ENCODE measurements at regions not wholly inside any gene's neighbourhood (a gene's known extent, or its start where the extent isn't known, plus 50 kb on each side); places are given as distances from the start of the nearest gene placed in this dataset.
"Not testable (repeated sequence)": the region's sequence is repeated elsewhere in the genome, so short reads cannot be mapped to it uniquely, and the experiment has no call there.

GRCh38 chr5:101751105-101751504 is 545.0 kb downstream of the SLCO4C1 start:
- DNase-seq (ENCODE audit: low spot score) = no peak

- not testable (repeated sequence) for DNase-seq (ENCODE audit: low spot score)
Measured at GRCh38 chr5:101743000-101743399, 553.1 kb downstream of the SLCO4C1 start.

- no peak for DNase-seq (ENCODE audit: low spot score)
Measured at GRCh38 chr5:101728933-101729332, 567.2 kb downstream of the SLCO4C1 start.

GRCh38 chr5:101721543-101721942 is 574.5 kb downstream of the SLCO4C1 start:
- no peak for DNase-seq (ENCODE audit: low spot score)

GRCh38 chr5:101720033-101720432 is 576.1 kb downstream of the SLCO4C1 start:
- no peak for DNase-seq (ENCODE audit: low spot score)

GRCh38 chr5:101717721-101718120 is 578.4 kb downstream of the SLCO4C1 start:
- DNase-seq (ENCODE audit: low spot score) = no peak

- DNase-seq (ENCODE audit: low spot score) = no peak
Measured at GRCh38 chr5:101716941-101717340, 579.1 kb downstream of the SLCO4C1 start.

GRCh38 chr5:101715790-101716189 is 580.3 kb downstream of the SLCO4C1 start:
- DNase-seq (ENCODE audit: low spot score) = not testable (repeated sequence)

GRCh38 chr5:101689306-101689705 is 606.8 kb downstream of the SLCO4C1 start:
- no peak for DNase-seq (ENCODE audit: low spot score)

GRCh38 chr5:101688156-101688555 is 607.9 kb downstream of the SLCO4C1 start:
- DNase-seq (ENCODE audit: low spot score) = no peak

GRCh38 chr5:101687349-101687985 is 608.6 kb downstream of the SLCO4C1 start:
- no peak for DNase-seq (ENCODE audit: low spot score)

- no peak for DNase-seq (ENCODE audit: low spot score)
Measured at GRCh38 chr5:101686536-101687157, 609.4 kb downstream of the SLCO4C1 start.

GRCh38 chr5:101679816-101680215 is 616.3 kb downstream of the SLCO4C1 start:
- DNase-seq (ENCODE audit: low spot score) = no peak

GRCh38 chr5:101678481-101679193 is 617.4 kb downstream of the SLCO4C1 start:
- DNase-seq (ENCODE audit: low spot score) = peak; percentile 33

- DNase-seq (ENCODE audit: low spot score) = no peak
Measured at GRCh38 chr5:101677961-101678360, 618.1 kb downstream of the SLCO4C1 start.

GRCh38 chr5:101676646-101677045 is 619.4 kb downstream of the SLCO4C1 start:
- no peak for DNase-seq (ENCODE audit: low spot score)

- no peak for DNase-seq (ENCODE audit: low spot score)
Measured at GRCh38 chr5:101675510-101676219, 620.4 kb downstream of the SLCO4C1 start.

- DNase-seq (ENCODE audit: low spot score) = no peak
Measured at GRCh38 chr5:101673120-101673519, 623.0 kb downstream of the SLCO4C1 start.

- DNase-seq (ENCODE audit: low spot score) = no peak
Measured at GRCh38 chr5:101664071-101664791, 631.9 kb downstream of the SLCO4C1 start.

- DNase-seq (ENCODE audit: low spot score) = no peak
Measured at GRCh38 chr5:101663543-101663942, 632.5 kb downstream of the SLCO4C1 start.

GRCh38 chr5:101662263-101662662 is 633.8 kb downstream of the SLCO4C1 start:
- DNase-seq (ENCODE audit: low spot score) = no peak

- DNase-seq (ENCODE audit: low spot score) = no peak
Measured at GRCh38 chr5:101658433-101658832, 637.7 kb downstream of the SLCO4C1 start.

Data from CD4-positive, alpha-beta T cell treated with Interleukin-2 at 100 ng/mL for 4 hours (primary cell).